Vagina (tissue), 2 donors: ENCODE measurements at regions not wholly inside any gene's neighbourhood (a gene's known extent, or its start where the extent isn't known, plus 50 kb on each side); places are given as distances from the start of the nearest gene placed in this dataset.
"Not testable (repeated sequence)": the region's sequence is repeated elsewhere in the genome, so short reads cannot be mapped to it uniquely, and the experiment has no call there.

Source experiments
- POLR2A ChIP-seq, 2 donors: fragments of 450-650 bp; IDR thresholded peaks; one replicate each; pipeline ENCODE4 v1.6.1; 2017; ENCODE audit warnings: antibody characterized with exemption in 2 of 2, mild to moderate bottlenecking in 2 of 2, moderate library complexity in 2 of 2
- POLR2AphosphoS5 ChIP-seq, 2 donors: sonication (generic); formaldehyde crosslinking; IDR thresholded peaks; one replicate each; pipeline ENCODE4 v1.9.0; 2017; ENCODE audit warnings: antibody characterized with exemption in 2 of 2, mild to moderate bottlenecking in 2 of 2, low read depth in 1 of 2; ENCODE audit not compliant: insufficient read depth in 1 of 2

DNA sequence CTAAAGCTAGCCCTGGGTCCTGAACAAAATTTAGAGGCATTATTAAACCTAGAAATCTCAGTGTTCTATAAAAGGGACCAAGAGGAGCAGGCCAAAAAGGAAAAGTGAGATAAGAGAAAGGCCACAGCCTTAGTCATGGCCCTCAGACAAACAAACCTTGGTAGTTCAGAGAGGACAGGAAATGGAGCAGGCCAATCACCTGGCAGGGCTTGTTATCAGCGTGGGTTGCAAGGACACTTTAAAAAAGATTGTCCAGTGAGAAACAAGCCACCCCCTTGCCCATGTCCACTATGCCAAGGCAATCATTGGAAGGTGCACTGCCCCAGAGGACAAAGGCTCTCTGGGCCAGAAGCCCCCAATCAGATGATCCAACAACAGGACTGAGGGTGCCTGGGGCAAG is 213.3 kb upstream of the CXADR start:
- not testable (repeated sequence) for TF ChIP-seq POLR2AphosphoS5 (IDR thresholded peaks at IDR 0.05; ENCODE audit: insufficient read depth in 1 of 2, low read depth in 1 of 2); POLR2A (IDR thresholded peaks at IDR 0.05)
